Mucosa of stomach (tissue), 1 donor: ENCODE measurements at regions not wholly inside any gene's neighbourhood (a gene's known extent, or its start where the extent isn't known, plus 50 kb on each side); places are given as distances from the start of the nearest gene placed in this dataset.
"Not testable (repeated sequence)": the region's sequence is repeated elsewhere in the genome, so short reads cannot be mapped to it uniquely, and the experiment has no call there.

Experiments
- H3K27me3 ChIP-seq: one replicate; pipeline ENCODE4 v1.7.0; 2013; ENCODE audit warnings: mild to moderate bottlenecking, low read length; ENCODE audit not compliant: control insufficient read depth, insufficient read depth
- H3K36me3 ChIP-seq: one replicate; pipeline ENCODE4 v1.7.0; 2013; ENCODE audit warnings: low read length; ENCODE audit not compliant: control insufficient read depth, insufficient read depth
- H3K4me1 ChIP-seq: one replicate; pipeline ENCODE4 v1.7.0; 2013; ENCODE audit warnings: mild to moderate bottlenecking, low read length; ENCODE audit not compliant: control insufficient read depth, insufficient read depth
- H3K4me3 ChIP-seq: one replicate; pipeline ENCODE4 v1.7.0; 2013; ENCODE audit warnings: low read length
- H3K9ac ChIP-seq: one replicate; pipeline ENCODE4 v1.7.0; 2013; ENCODE audit warnings: mild to moderate bottlenecking, low read length, moderate library complexity
- H3K9me3 ChIP-seq: one replicate; pipeline ENCODE4 v1.7.0; 2013; ENCODE audit warnings: mild to moderate bottlenecking, low read length, moderate library complexity; ENCODE audit not compliant: control insufficient read depth
- donor health status: Pancreatic carcinoma.

GRCh38 chr4:189566271-189566670, 374.4 kb upstream of the FRG1 start:
- H3K4me3 ChIP-seq, H3K36me3 ChIP-seq, H3K9ac ChIP-seq, H3K9me3 ChIP-seq, H3K27me3 ChIP-seq, H3K4me1 ChIP-seq: not testable (repeated sequence)

- H3K27me3 ChIP-seq = not testable (repeated sequence)
Measured at GRCh38 chr4:189566900-189567299, 373.8 kb upstream of the FRG1 start.

GRCh38 chr4:189579645-189580044, 361.0 kb upstream of the FRG1 start:
- not testable (repeated sequence) for H3K4me3 ChIP-seq, H3K9me3 ChIP-seq, H3K27me3 ChIP-seq, H3K9ac ChIP-seq, H3K4me1 ChIP-seq, H3K36me3 ChIP-seq

More at GRCh38 chr4:189566900-189567299, 373.8 kb upstream of the FRG1 start:
- H3K4me1 ChIP-seq, H3K36me3 ChIP-seq, H3K9me3 ChIP-seq, H3K9ac ChIP-seq, H3K4me3 ChIP-seq: not testable (repeated sequence)

GRCh38 chr4:189586908-189587632, 353.6 kb upstream of the FRG1 start:
- not testable (repeated sequence) for H3K4me1 ChIP-seq, H3K27me3 ChIP-seq, H3K36me3 ChIP-seq, H3K9me3 ChIP-seq, H3K4me3 ChIP-seq, H3K9ac ChIP-seq

- H3K36me3 ChIP-seq, H3K9ac ChIP-seq, H3K27me3 ChIP-seq, H3K9me3 ChIP-seq, H3K4me1 ChIP-seq, H3K4me3 ChIP-seq: not testable (repeated sequence)
Measured at GRCh38 chr4:189589201-189589600, 351.5 kb upstream of the FRG1 start.

- H3K9me3 ChIP-seq = no peaks in the 10 kb centered on the region
- no peak overlapping the region for H3K9ac ChIP-seq
- no peaks in the 10 kb centered on the region for H3K4me1 ChIP-seq
- no peaks in the 10 kb centered on the region for H3K27me3 ChIP-seq
- H3K4me3 ChIP-seq = no peak overlapping the region
- no peaks in the 10 kb centered on the region for H3K36me3 ChIP-seq
Measured at GRCh38 chr4:189592890-189593289, 347.8 kb upstream of the FRG1 start.

- no peaks in the 10 kb centered on the region for H3K36me3 ChIP-seq
- no peak overlapping the region for H3K4me3 ChIP-seq
- no peaks in the 10 kb centered on the region for H3K27me3 ChIP-seq
- no peaks in the 10 kb centered on the region for H3K9me3 ChIP-seq
- no peak overlapping the region for H3K9ac ChIP-seq
- no peaks in the 10 kb centered on the region for H3K4me1 ChIP-seq
Measured at GRCh38 chr4:189597341-189597740, 343.3 kb upstream of the FRG1 start.

- Histone ChIP-seq H3K27me3 (no peaks in the 10 kb centered on the region), H3K9ac (no peak overlapping the region), H3K4me3 (no peak overlapping the region), H3K9me3 (no peaks in the 10 kb centered on the region), H3K36me3 (no peaks in the 10 kb centered on the region), H3K4me1 (no peaks in the 10 kb centered on the region)
Measured at GRCh38 chr4:189600264-189600663, 340.4 kb upstream of the FRG1 start.

GRCh38 chr4:189600718-189601435, 339.8 kb upstream of the FRG1 start:
- no peaks in the 10 kb centered on the region for H3K36me3 ChIP-seq
- no peak overlapping the region for H3K9ac ChIP-seq
- no peaks in the 10 kb centered on the region for H3K27me3 ChIP-seq
- no peaks in the 10 kb centered on the region for H3K4me1 ChIP-seq
- no peaks in the 10 kb centered on the region for H3K9me3 ChIP-seq
- no peak overlapping the region for H3K4me3 ChIP-seq

GRCh38 chr4:189602827-189603226, 337.8 kb upstream of the FRG1 start:
- H3K4me3 ChIP-seq, H3K27me3 ChIP-seq, H3K4me1 ChIP-seq, H3K9me3 ChIP-seq, H3K36me3 ChIP-seq, H3K9ac ChIP-seq: not testable (repeated sequence)

- not testable (repeated sequence) for H3K9ac ChIP-seq
Measured at GRCh38 chr4:189610571-189610970, 330.1 kb upstream of the FRG1 start.

GRCh38 chr4:189613207-189613606, 327.5 kb upstream of the FRG1 start:
- H3K36me3 ChIP-seq = no peaks in the 10 kb centered on the region
- no peaks in the 10 kb centered on the region for H3K27me3 ChIP-seq
- H3K9me3 ChIP-seq = no peaks in the 10 kb centered on the region
- H3K9ac ChIP-seq = no peak overlapping the region
- no peaks in the 10 kb centered on the region for H3K4me1 ChIP-seq
- no peak overlapping the region for H3K4me3 ChIP-seq

More at GRCh38 chr4:189610571-189610970, 330.1 kb upstream of the FRG1 start:
- not testable (repeated sequence) for H3K4me1 ChIP-seq, H3K4me3 ChIP-seq, H3K9me3 ChIP-seq, H3K36me3 ChIP-seq, H3K27me3 ChIP-seq
